Myocyte (in vitro differentiated cells): ENCODE measurements at regions not wholly inside any gene's neighbourhood (a gene's known extent, or its start where the extent isn't known, plus 50 kb on each side); places are given as distances from the start of the nearest gene placed in this dataset.

ENCODE experiments used
- DNase-seq: peaks from one replicate; pipeline ENCODE4 v3.0.0-alpha.2; 2012; ENCODE audit warnings: low read depth

DNA sequence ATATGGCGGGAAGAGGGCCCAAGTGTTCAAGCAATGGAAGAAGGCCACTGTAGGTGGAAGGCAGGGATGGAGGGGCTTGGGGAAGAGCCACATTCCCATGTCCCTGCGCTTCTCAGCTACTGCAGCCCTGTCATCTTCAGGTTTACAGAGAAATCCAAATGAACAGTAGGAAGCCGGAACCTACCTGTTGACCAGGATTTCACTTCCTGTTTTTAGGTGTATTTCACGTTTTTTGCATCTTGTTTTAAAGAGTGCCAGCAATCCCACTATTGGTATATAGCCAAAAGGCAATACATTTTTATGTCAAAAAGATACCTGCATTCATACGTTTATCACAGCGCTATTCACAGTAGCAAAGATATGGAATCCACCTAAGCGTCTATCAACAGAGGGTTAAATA lies 159.2 kb downstream of the SLC35B3 start:
- DNase-seq = no peak

DNA sequence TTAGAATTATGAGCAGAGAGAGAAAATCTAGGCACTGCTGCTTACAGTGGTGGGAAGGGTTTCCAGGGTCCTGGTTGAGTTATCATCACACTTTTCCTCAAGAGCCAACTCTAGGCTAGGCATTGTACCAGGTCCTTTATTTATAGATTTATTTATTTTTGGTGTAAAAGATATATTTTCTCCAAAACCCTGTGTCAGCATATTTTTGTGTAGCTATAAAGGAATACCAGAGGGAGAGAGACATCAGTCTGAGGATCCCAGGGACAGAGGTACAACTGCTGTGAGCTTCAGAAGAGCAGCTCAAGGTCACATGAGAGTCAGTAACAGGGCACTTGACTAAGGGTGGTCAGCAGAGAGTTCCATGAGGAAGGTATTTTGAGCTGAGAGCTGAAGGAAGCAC lies 159.7 kb downstream of the SLC35B3 start:
- no peak for DNase-seq

DNA sequence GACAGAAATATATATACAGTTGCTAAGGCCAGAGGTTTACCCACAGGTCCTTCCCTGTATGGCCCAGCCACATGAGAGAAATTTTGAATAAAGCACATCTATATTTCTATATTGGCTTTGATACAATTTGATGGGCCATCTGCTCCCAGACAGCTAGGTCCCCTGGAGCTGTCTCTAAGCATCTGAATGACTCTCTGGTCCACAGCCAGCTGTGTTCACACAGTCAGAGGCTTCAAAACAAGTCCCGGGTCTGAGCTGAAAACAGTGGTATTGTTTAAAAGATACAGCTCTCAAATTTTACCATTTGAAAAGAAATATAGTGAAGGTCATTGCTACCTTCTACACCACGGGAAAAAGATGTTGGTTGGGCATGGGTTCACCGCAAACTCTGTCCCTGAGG lies 161.1 kb downstream of the SLC35B3 start:
- DNase-seq = no peak

DNA sequence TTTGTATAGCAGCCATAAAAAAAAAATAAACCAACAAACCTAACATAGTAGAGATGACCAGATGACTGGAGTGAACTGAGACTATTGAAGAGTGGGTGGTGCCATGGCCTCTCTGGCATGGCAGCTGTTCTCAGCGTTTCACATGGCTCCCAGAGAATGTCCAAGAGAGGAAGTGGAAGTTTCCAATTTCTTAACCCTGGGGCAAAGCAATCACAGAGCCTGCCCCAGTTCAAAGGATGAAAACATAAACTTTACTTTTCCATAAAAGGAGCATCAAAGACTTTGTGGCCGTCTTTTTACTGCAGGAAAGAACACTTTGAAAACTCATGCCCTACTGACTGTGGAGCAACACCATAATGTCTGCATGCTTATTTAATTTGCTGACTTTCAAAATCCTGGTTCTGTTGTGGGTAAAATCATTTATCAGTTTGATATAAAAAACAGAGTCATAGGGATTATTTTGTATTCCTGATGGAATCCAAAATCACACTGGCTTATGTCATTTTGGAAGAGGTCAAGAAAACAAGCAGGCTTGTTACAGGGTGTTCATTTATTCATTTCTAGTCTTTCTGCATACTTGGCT lies 165.4 kb downstream of the SLC35B3 start:
- peak; percentile 33 for DNase-seq

DNA sequence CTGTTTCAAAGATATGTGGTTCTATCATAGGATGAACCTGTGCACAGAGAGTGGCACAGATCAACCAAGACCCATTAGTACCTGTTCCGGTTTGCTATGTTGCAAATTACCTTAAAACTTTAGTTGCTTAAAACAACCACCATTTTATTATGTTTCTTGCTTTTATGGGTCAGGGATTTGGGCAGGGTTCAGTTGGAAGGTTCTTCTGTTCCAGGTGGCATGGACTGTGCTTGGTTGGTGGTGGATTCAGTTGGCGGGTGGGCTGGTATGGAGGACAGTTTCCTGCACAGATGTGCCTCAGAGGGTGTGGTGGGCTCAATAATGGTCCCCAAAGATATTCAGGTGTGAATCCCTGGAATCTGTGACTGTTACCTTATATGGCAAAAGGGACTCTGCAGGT lies 166.3 kb downstream of the SLC35B3 start:
- DNase-seq = no peak

DNA sequence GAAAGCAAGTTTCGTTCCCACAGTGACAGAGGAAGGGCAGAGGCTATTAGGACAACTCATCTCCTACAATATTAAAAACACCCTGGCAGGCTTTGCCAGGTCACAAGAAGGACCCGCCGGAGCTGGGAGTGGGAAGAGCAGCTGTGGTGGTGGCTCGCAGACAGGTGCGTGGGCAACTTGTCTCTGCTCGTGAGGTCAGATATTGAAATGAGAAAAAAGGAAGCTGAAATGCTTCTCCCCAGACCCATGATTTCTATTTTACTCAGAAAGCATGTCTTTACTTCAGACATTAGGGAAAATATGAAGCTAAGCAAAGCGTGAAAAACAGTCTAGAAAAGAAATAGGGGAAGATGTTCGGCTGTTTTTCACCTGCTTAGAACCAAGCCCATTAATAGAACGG lies 166.3 kb upstream of the EEF1E1 start:
- DNase-seq = peak; percentile 24

DNA sequence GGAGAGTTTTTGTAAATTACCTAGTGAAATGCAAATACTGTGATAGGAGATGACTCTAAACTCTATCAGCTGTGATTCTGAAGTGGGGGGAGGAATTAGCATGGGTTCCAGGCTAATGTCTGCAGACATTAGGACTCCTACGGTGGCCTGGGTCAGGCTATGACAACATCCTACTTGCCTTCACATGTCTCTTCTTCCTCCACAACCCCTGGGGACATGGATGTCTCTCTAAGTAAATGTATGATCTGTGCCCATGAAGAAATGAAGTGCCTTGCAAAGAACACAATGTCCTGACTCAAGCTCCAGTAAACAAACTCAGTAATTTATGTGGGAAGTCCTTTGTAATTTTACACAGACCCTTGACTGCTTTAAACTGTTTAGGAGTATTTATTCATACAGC lies 165.8 kb upstream of the EEF1E1 start:
- no peak for DNase-seq

DNA sequence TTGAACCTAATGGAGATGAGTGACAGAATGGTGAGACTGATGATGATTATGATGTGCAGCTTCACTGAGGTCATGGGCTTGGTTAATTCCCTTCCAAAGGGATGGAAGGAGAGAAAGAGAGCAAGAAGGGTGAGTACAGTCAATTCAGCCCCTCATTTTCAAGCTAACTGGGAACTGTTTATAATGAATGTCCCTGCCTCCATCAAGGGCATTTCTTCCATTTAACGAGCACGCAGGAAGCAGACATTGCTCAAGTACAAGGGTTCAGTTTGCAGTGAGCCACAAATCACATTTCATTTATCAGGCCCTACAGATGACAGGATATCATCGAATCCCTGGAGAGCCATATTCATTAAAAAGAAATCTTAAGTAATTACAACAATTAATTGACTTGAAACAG lies 158.3 kb upstream of the EEF1E1 start:
- no peak for DNase-seq

DNA sequence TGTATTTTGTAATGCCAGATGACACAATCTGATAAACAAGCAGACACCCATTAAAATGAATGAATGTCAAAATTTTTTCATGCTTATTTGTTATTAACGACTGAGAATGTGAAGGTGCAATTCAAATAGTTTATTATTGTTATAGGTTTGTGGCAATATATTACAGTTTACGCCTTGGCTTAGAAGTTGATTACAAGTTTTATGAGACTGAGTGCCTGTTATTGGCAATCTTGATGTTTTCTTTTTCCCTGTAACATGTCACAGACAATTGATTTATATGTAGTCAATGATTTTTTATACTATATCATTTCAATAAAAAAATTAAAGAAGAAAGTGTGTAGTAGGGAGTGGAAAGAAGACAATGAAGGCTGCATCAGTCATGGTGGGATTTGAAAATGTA lies 144.1 kb upstream of the EEF1E1 start:
- DNase-seq = no peak

DNA sequence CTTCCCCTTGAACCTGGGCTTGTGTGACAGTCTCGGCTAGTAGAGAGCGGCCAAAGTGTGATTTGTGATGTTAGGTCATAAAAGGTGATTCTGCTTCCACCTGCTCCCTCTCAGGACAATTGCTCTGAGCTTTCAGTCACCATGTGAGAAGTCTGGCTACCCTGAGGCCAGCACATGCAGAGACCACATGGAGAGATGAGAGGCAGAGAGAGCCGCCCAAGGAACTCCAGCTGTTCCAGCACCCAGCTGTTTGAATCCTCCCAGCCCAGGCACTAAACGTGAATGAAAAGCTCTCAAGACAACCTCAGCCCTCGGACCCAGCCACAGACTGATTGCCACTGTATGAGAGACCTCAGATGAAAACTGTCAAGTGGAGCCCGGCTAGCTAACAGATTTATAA lies 143.4 kb upstream of the EEF1E1 start:
- no peak for DNase-seq

DNA sequence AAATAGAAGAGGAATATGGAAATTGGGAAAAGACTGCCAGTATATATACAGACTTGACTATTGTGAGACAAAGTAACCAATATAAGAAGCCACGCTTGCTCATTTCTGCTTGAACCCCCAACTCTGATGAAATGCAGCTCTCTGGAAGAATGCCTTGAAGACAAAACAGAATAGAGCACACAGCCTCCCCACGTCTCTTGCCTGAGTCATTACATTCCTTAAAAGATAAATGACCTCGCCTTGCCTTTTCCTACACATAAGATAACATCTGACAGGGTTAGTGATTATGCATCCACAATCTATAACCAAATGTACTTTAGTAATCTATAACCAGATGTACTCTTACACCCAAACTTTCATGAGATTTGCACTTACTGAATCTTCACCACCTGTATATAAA lies 141.1 kb upstream of the EEF1E1 start:
- no peak for DNase-seq

DNA sequence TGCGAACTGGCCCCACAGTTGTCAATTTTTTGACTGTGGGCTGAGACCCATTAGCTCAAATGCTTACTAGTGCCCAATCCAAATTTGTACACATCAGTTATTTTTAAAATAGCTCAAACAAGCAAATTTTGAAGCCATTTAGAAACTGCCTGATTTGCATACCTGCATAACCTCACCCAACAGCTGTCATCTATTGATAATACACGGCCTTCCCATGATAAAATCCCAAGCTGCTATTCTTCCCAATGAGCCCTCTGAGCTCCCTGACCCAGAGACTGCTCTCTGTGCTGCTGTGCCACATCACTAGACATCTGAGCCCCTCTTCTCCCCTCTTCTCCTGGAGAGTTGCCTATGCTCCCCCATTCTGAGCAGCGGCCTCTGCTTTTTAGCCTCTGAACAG lies 140.5 kb upstream of the EEF1E1 start:
- no peak for DNase-seq

DNA sequence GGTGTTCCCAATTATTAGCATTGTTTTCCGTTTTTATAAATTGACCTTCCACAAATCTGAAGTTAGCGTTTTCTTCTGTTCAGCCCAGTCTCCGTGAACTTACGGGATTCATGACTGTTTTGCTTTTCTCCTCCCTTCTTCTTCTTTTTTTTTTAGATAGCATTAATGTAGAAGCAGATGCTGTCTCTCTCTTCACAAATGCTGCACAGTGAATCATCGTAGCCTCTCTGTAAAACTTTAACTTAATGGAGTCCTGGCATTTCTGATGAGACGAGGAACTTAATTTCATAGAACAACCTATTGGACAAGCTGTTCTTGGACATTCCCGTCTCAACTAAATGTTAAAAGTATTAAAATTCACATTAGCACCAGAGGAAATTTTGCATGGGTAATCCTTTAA lies 138.0 kb upstream of the EEF1E1 start:
- no peak for DNase-seq

DNA sequence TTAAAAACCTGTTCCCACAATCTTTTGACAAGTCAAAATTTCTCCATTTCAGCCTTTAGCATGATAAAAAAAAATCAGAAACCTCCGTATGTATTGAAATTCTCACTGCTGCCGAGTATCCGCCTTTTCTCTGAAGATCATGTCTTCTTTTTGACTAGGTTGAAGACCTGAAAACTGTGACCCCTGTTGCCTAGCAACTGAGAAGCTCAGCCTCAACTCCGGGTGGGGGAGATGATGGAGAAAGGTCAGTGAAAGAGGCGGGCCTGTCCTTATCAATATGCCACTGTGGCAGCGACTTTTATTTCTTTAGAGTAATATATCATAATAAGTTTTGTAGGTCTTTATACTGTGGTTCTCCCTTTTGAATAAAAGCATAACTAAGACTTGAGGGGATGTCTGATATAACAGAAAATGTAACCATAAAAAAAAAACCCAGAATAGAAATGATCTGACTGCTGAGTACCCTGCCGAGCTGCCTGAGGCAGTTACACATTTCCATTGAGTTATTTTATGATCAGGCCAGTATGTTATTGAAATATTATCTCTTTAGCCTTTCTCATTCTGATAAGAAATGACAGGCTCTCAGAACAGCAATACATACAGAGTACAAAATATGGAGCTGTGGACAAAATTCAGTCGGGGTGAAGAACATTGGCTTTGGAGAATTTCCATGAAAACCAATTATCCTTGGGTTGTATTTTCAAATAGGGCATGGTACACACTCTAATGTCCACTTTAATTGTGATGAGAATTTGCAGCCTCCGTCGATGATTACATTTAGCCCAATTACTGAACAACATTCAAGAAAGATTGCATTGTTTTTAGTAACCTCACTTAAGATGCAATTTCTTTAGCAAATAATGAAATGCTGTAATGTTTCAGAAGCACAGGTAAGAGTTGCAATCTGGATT lies 136.7 kb upstream of the EEF1E1 start:
- DNase-seq = no peak

DNA sequence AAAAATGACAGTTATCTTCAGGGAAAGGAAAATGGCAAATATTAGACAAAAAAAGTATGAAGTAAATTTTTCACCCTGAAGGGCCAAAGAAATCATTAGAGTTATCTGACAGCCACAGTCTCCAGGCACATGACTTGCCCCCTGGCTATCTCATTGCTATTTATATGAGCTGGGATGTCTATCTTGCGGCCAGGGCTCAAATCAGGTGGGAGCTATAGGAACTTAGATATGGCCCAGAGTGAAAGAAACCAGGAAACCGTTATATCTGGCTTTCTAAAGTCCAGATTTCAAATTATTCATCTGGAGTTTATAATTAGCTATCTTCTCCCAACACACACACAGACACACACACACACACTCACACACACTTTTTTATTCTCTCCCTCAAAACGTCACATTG lies 135.3 kb upstream of the EEF1E1 start:
- DNase-seq = no peak

DNA sequence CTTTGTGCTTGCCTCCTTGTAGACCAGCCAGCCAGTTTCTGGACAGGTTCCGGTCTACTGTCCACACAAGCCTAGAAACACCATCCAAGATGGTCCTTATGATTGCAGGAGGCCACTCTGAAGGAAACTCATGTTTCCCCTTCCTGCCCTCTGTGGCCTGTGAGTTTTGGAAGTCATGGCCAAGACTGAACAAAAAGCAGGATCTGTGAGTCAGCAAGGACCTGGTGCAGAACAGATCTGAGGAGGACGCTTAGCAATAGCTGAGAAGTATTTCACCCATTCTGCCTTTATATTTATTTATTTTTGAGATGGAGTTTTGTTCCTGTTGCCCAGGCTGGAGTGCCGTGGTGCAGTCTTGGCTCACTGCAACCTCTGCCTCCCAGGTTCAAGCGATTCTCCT lies 134.6 kb upstream of the EEF1E1 start:
- DNase-seq = no peak

DNA sequence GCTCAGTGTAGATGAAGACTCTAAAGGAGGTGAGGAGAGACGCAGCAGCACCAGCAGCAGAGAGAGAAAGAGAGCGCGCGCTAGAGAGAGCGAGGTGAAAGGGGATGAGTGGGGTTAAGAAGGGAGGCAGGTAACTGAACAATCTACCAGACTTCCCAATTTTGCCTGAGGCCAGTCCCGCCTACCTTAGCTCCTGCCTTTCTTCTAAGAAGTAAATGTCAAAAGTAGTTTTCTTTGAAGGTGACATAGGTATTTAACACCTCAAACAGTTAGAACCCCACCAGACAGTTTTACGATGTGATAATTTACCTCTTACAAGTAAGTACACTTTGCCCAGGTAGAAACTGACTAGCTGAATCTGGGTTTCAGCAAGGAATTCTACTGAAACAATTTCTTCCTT lies 132.0 kb upstream of the EEF1E1 start:
- DNase-seq = no peak

DNA sequence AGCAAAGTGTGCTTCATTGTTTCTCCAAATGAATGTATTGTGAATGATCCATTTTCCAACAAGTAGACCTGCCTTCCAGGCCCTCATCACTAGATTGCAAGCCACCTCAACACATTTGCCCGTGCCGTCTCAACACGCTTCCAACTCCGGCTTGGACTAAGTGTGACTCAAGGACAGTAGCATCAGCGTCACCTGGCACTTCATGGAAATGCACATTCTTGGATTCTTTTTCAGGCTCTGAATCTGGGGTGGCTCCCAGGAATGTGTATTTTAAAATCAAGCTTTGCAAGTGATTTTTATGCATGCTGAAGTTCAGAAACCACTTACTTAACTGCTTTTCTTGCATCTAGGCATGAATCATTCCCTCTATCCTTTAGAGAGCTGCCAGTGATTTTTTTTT lies 129.6 kb upstream of the EEF1E1 start:
- no peak for DNase-seq

DNA sequence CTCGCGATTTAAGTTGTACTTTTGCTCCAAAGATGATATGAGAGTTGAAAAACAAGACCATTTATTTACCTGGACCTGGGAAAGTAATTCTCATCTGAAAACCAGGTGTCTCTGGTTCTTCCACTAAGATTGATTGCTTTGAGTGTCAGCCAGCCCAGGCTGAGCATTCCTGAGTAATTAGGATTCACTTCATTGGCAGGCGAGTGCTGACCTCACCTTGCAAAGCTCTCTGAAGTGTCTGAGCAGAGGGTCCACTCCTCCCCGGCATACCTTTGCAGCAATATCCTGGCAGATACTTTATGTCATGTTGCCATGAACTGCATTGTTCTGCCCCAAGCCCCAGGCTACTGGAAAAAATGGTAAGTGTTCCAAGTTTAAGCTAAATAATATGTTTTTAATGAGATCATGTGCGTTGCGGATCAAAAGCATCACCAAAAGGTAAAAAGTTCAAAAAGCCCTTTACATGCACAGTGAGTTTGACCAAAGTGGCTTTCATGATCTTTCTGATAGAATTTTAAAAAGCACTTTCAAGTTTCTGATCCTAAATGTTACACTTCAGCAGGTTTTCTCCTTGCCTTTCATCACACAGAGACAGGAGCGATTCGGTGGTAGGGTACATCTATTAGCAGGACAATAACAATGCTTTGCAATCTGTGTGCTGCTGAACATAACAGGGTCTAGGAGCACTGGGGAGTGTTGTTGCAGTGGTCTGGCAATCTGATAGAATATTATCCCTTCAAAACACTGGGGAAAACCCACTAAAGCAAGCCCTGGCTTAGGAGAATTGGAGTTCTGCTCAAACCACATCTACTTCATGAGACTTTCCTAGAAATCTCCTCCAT lies 127.8 kb upstream of the EEF1E1 start:
- no peak for DNase-seq

DNA sequence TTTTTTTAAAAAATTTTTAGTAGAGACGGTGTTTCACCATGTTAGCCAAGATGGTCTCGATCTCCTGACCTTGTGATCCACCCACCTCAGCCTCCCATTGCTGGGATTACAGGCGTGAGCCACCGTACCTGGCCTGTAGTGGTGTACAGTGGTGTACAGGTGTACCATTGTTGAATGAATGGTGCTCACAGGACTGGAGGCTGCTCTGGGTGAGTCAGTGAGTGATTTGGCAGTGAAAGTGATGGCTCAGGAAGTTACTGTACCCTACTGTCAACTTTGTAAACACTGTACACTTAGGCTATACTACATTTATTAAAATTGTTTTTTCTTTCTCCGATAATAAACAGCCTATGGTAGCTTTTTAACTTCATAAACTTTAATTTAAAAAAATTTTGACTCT lies 122.8 kb upstream of the EEF1E1 start:
- no peak for DNase-seq

DNA sequence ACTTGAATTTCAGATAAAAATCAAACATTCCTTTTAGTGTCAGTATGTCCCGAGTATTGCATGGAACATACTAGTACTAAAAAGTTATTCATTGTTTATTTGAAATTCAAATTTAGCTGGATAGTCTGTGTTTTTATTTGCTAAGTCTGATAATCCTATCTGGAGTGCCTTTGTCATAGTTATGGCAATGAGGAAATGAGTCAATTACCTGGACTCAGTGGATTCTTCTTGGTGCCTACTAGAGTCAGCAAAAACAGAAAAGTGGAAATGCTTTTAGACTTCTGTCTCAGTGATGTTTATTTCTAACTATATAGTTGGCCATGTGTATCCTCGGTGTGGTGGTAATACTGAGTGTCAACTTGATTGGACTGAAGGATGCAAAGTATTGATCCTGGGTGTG lies 121.3 kb upstream of the EEF1E1 start:
- DNase-seq = no peak

DNA sequence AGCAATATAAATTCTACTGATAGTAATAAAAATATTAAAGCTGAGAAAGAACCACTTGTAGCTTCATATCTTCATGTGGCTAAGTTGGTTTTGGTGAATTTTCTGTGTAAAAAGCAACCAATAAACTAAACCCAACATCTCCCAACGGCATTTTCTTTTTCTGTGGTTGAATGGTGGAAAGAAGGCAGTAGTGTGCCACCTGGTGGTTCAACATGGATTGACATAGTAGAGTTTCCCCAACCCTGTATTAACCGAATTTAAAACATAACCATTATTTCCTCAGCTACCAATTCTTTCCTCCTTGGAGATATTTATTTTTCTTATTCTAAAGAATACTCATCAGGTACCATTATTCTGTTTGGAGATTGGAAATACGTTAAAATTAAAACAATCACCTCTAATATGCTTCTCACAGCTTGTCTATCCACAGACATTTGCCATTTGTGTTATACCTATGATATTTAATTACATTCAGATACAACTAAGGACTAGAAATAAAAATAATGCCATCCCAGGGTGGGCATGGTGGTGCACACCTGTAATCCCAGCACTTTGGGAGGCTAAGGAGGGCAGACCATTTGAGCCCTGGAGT lies 117.1 kb upstream of the EEF1E1 start:
- DNase-seq = peak; percentile 67
